Neural progenitor cell (in vitro differentiated cells): ENCODE measurements at regions not wholly inside any gene's neighbourhood (a gene's known extent, or its start where the extent isn't known, plus 50 kb on each side); places are given as distances from the start of the nearest gene placed in this dataset. TPM values are rescaled to one million over a fixed set of nuclear protein-coding genes. Genes with fewer than 3 reads are reported as not detected.

Source experiments
- DNase-seq: peaks from one replicate; pipeline ENCODE4 v3.0.0-alpha.2; 2016; ENCODE audit warnings: low spot score
- H2AFZ ChIP-seq: fragments of 200-600 bp; sonication (generic); replicated peaks from 2 replicates; pipeline ENCODE4 v1.6.1; 2016; ENCODE audit warnings: antibody characterized with exemption
- H3F3A ChIP-seq: fragments of 200-600 bp; sonication (generic); 2 replicates; pipeline ENCODE4 v1.6.1; 2016; ENCODE audit warnings: antibody characterized with exemption, low read depth
- H3K27ac ChIP-seq: fragments of 200-600 bp; sonication (generic); 2 replicates; pipeline ENCODE4 v1.5.1; 2016; ENCODE audit warnings: mild to moderate bottlenecking
- H3K27me3 ChIP-seq: fragments of 200-600 bp; sonication (generic); 2 replicates; pipeline ENCODE4 v1.6.1; 2016; ENCODE audit warnings: mild to moderate bottlenecking, moderate library complexity
- H3K36me3 ChIP-seq: fragments of 200-600 bp; sonication (generic); 2 replicates; pipeline ENCODE4 v1.5.1; 2016
- H3K4me1 ChIP-seq: fragments of 200-600 bp; sonication (generic); 2 replicates; pipeline ENCODE4 v1.6.1; 2016; ENCODE audit warnings: mixed run types
- H3K4me2 ChIP-seq: fragments of 200-600 bp; sonication (generic); 2 replicates; pipeline ENCODE4 v1.6.1; 2016
- H3K4me3 ChIP-seq: fragments of 200-600 bp; sonication (generic); 2 replicates; pipeline ENCODE4 v1.5.1; 2016
- H3K79me2 ChIP-seq: fragments of 200-600 bp; sonication (generic); 2 replicates; pipeline ENCODE4 v1.6.1; 2016; ENCODE audit warnings: low read depth
- H3K9ac ChIP-seq: fragments of 200-600 bp; sonication (generic); 2 replicates; pipeline ENCODE4 v1.6.1; 2016
- H3K9me3 ChIP-seq: fragments of 200-600 bp; sonication (generic); 2 replicates; pipeline ENCODE4 v1.5.1; 2016; ENCODE audit warnings: low read depth
- H4K20me1 ChIP-seq: fragments of 200-600 bp; sonication (generic); 2 replicates; pipeline ENCODE4 v1.6.1; 2016; ENCODE audit warnings: low read depth
- H3K27ac Mint-ChIP-seq: 3 replicates; pipeline ENCODE4 v1.8.0; 2021; ENCODE audit warnings: mixed read lengths
- H3K27me3 Mint-ChIP-seq: 2 replicates; pipeline ENCODE4 v1.8.0; 2022; ENCODE audit warnings: low read depth, mild to moderate bottlenecking, inconsistent platforms, moderate library complexity, mixed read lengths; ENCODE audit not compliant: insufficient read depth
- H3K36me3 Mint-ChIP-seq: 3 replicates; pipeline ENCODE4 v1.8.0; 2021; ENCODE audit warnings: mixed read lengths
- H3K4me1 Mint-ChIP-seq: 3 replicates; pipeline ENCODE4 v1.8.0; 2021; ENCODE audit warnings: mixed read lengths
- H3K4me3 Mint-ChIP-seq: 3 replicates; pipeline ENCODE4 v1.8.0; 2021; ENCODE audit warnings: mild to moderate bottlenecking, moderate library complexity, mixed read lengths
- H3K9me3 Mint-ChIP-seq: 3 replicates; pipeline ENCODE4 v1.8.0; 2020; ENCODE audit warnings: mixed read lengths
- CTCF ChIP-seq: fragments of 200-600 bp; sonication (generic); IDR thresholded peaks from 2 replicates; pipeline ENCODE4 v1.5.1; 2017; ENCODE audit warnings: antibody characterized with exemption, mild to moderate bottlenecking
- EZH2 ChIP-seq: fragments of 200-600 bp; sonication (generic); IDR thresholded peaks from 2 replicates; pipeline ENCODE4 v1.6.1; 2017; ENCODE audit warnings: antibody characterized with exemption, mild to moderate bottlenecking, moderate library complexity
- EZH2phosphoT487 ChIP-seq: fragments of 200-600 bp; sonication (generic); IDR thresholded peaks from 2 replicates; pipeline ENCODE4 v1.6.1; 2017; ENCODE audit warnings: antibody characterized with exemption
- small RNA-seq: library from RNA; depleted of rRNA; stranded (forward); fragments of <200 nt; gene quantifications from one replicate; pipeline ENCODE3, GENCODE V24; 2015

GRCh38 chrX:142256935-142257334, 51.8 kb upstream of the MAGEC2 start:
- Histone ChIP-seq H3K27me3 (no peaks in the 10 kb centered on the region), H3K4me2 (no peak overlapping the region), H3K9me3 (peaks cover 11% of the 10 kb centered on the region), H4K20me1 (no peaks in the 10 kb centered on the region), H3F3A (no peaks in the 10 kb centered on the region), H3K36me3 (no peaks in the 10 kb centered on the region), H3K79me2 (no peaks in the 10 kb centered on the region), H3K27ac (no peak overlapping the region), H2AFZ (no peak overlapping the region), H3K9ac (no peak overlapping the region), H3K4me1 (no peaks in the 10 kb centered on the region), H3K4me3 (no peak overlapping the region)
- Mint-ChIP-seq H3K36me3 (no peaks in the 10 kb centered on the region), H3K4me1 (no peaks in the 10 kb centered on the region), H3K4me3 (no peak overlapping the region), H3K9me3 (peaks cover 2% of the 10 kb centered on the region), H3K27me3 (no peaks in the 10 kb centered on the region), H3K27ac (no peak overlapping the region)
- TF ChIP-seq EZH2 (no peak), EZH2phosphoT487 (no peak), CTCF (no peak)
- DNase-seq = no peak

Small RNAs in the stretch of these regions (small RNA-seq; reads per million reads assigned to genes)
- gene RNA5SP516 = not detected
